ENCODE measurements at regions not wholly inside any gene's neighbourhood (a gene's known extent, or its start where the extent isn't known, plus 50 kb on each side); places are given as distances from the start of the nearest gene placed in this dataset.

GRCh38 chr9:13424204-13424603 is 144.7 kb upstream of the MPDZ start:
- Histone ChIP-seq H3K9me3 (ENCODE audit: control insufficient read depth in 2 of 2, low read length in 2 of 2) (no peaks in the 10 kb centered on the region), H3K27ac (ENCODE audit: insufficient read depth, low read length, poor library complexity, severe bottlenecking) (no peak overlapping the region), H3K27me3 (ENCODE audit: control insufficient read depth, insufficient read depth, low read length) (no peaks in the 10 kb centered on the region), H3K4me3 (ENCODE audit: low read depth, low read length) (no peak overlapping the region), H3K36me3 (ENCODE audit: control insufficient read depth, insufficient read depth, low read length) (no peaks in the 10 kb centered on the region), H3K4me1 (ENCODE audit: control insufficient read depth, insufficient read depth, low read length, poor library complexity, severe bottlenecking) (no peaks in the 10 kb centered on the region)
- no peak for DNase-seq
- no peaks in the 10 kb centered on the region for H3K27me3 Mint-ChIP-seq
- H3K27ac Mint-ChIP-seq = no peak overlapping the region
- peaks cover 0 to 3% (median 0%) of the 10 kb centered on the region in 7 donors for H3K9me3 Mint-ChIP-seq
- no peaks in the 10 kb centered on the region for H3K36me3 Mint-ChIP-seq
- no peak for ATAC-seq (ENCODE audit: low read depth in 2 of 2)
- no peaks in the 10 kb centered on the region for H3K4me1 Mint-ChIP-seq
- no peak overlapping the region for H3K4me3 Mint-ChIP-seq

GRCh38 chr9:13414349-13414748 is 134.9 kb upstream of the MPDZ start:
- Histone ChIP-seq H3K4me3 (ENCODE audit: low read depth, low read length) (no peak overlapping the region), H3K27ac (ENCODE audit: insufficient read depth, low read length, poor library complexity, severe bottlenecking) (no peak overlapping the region), H3K36me3 (ENCODE audit: control insufficient read depth, insufficient read depth, low read length) (no peaks in the 10 kb centered on the region), H3K4me1 (ENCODE audit: control insufficient read depth, insufficient read depth, low read length, poor library complexity, severe bottlenecking) (no peaks in the 10 kb centered on the region), H3K27me3 (ENCODE audit: control insufficient read depth, insufficient read depth, low read length) (no peaks in the 10 kb centered on the region), H3K9me3 (ENCODE audit: control insufficient read depth in 2 of 2, low read length in 2 of 2) (no peaks in the 10 kb centered on the region)
- Mint-ChIP-seq H3K4me1 (no peaks in the 10 kb centered on the region), H3K9me3 (peaks cover 0 to 10% (median 3%) of the 10 kb centered on the region in 7 donors), H3K36me3 (no peaks in the 10 kb centered on the region), H3K27me3 (no peaks in the 10 kb centered on the region), H3K27ac (no peak overlapping the region), H3K4me3 (no peak overlapping the region)
- no peak for DNase-seq
- ATAC-seq (ENCODE audit: low read depth in 2 of 2) = no peak

- Mint-ChIP-seq H3K9me3 (peaks cover 0 to 9% (median 2%) of the 10 kb centered on the region in 7 donors), H3K4me3 (no peak overlapping the region), H3K36me3 (no peaks in the 10 kb centered on the region), H3K27ac (no peak overlapping the region), H3K4me1 (no peaks in the 10 kb centered on the region), H3K27me3 (no peaks in the 10 kb centered on the region)
- no peak for DNase-seq
- no peak overlapping the region for H3K27ac ChIP-seq (ENCODE audit: insufficient read depth, low read length, poor library complexity, severe bottlenecking)
- no peaks in the 10 kb centered on the region for H3K36me3 ChIP-seq (ENCODE audit: control insufficient read depth, insufficient read depth, low read length)
- no peaks in the 10 kb centered on the region for H3K4me1 ChIP-seq (ENCODE audit: control insufficient read depth, insufficient read depth, low read length, poor library complexity, severe bottlenecking)
- no peak for ATAC-seq (ENCODE audit: low read depth in 2 of 2)
- no peak overlapping the region for H3K4me3 ChIP-seq (ENCODE audit: low read depth, low read length)
- H3K27me3 ChIP-seq (ENCODE audit: control insufficient read depth, insufficient read depth, low read length) = no peaks in the 10 kb centered on the region
- H3K9me3 ChIP-seq (ENCODE audit: control insufficient read depth in 2 of 2, low read length in 2 of 2) = no peaks in the 10 kb centered on the region
These were observed 132.8 kb upstream of the MPDZ start for GRCh38 chr9:13412331-13412730.

- no peaks in the 10 kb centered on the region for H3K36me3 Mint-ChIP-seq
These were observed 132.3 kb upstream of the MPDZ start for GRCh38 chr9:13411791-13412190.

GRCh38 chr9:13410566-13411031 is 131.1 kb upstream of the MPDZ start:
- no peak overlapping the region for H3K4me3 Mint-ChIP-seq
- no peaks in the 10 kb centered on the region for H3K36me3 Mint-ChIP-seq
- peaks cover 0 to 9% (median 2%) of the 10 kb centered on the region in 7 donors for H3K9me3 Mint-ChIP-seq
- no peaks in the 10 kb centered on the region for H3K4me1 Mint-ChIP-seq
- Histone ChIP-seq H3K27ac (ENCODE audit: insufficient read depth, low read length, poor library complexity, severe bottlenecking) (no peak overlapping the region), H3K4me1 (ENCODE audit: control insufficient read depth, insufficient read depth, low read length, poor library complexity, severe bottlenecking) (no peaks in the 10 kb centered on the region), H3K27me3 (ENCODE audit: control insufficient read depth, insufficient read depth, low read length) (no peaks in the 10 kb centered on the region), H3K4me3 (ENCODE audit: low read depth, low read length) (no peak overlapping the region), H3K36me3 (ENCODE audit: control insufficient read depth, insufficient read depth, low read length) (no peaks in the 10 kb centered on the region), H3K9me3 (ENCODE audit: control insufficient read depth in 2 of 2, low read length in 2 of 2) (no peaks in the 10 kb centered on the region)
- DNase-seq (no peak), ATAC-seq (ENCODE audit: low read depth in 2 of 2) (no peak)
- H3K27me3 Mint-ChIP-seq = no peaks in the 10 kb centered on the region
- H3K27ac Mint-ChIP-seq = no peak overlapping the region

More at GRCh38 chr9:13411791-13412190, 132.3 kb upstream of the MPDZ start:
- H3K9me3 Mint-ChIP-seq = peaks cover 0 to 9% (median 2%) of the 10 kb centered on the region in 7 donors
- no peaks in the 10 kb centered on the region for H3K4me1 ChIP-seq (ENCODE audit: control insufficient read depth, insufficient read depth, low read length, poor library complexity, severe bottlenecking)
- H3K4me1 Mint-ChIP-seq = no peaks in the 10 kb centered on the region
- H3K27ac ChIP-seq (ENCODE audit: insufficient read depth, low read length, poor library complexity, severe bottlenecking) = no peak overlapping the region
- H3K9me3 ChIP-seq (ENCODE audit: control insufficient read depth in 2 of 2, low read length in 2 of 2) = no peaks in the 10 kb centered on the region
- no peak overlapping the region for H3K4me3 ChIP-seq (ENCODE audit: low read depth, low read length)
- no peaks in the 10 kb centered on the region for H3K36me3 ChIP-seq (ENCODE audit: control insufficient read depth, insufficient read depth, low read length)
- DNase-seq = no peak
- no peak overlapping the region for H3K27ac Mint-ChIP-seq
- no peaks in the 10 kb centered on the region for H3K27me3 ChIP-seq (ENCODE audit: control insufficient read depth, insufficient read depth, low read length)
- no peaks in the 10 kb centered on the region for H3K27me3 Mint-ChIP-seq
- no peak for ATAC-seq (ENCODE audit: low read depth in 2 of 2)
- no peak overlapping the region for H3K4me3 Mint-ChIP-seq

GRCh38 chr9:13397661-13398060 is 118.2 kb upstream of the MPDZ start:
- Histone ChIP-seq H3K4me3 (ENCODE audit: low read depth, low read length) (no peak overlapping the region), H3K4me1 (ENCODE audit: control insufficient read depth, insufficient read depth, low read length, poor library complexity, severe bottlenecking) (no peaks in the 10 kb centered on the region), H3K9me3 (ENCODE audit: control insufficient read depth in 2 of 2, low read length in 2 of 2) (no peaks in the 10 kb centered on the region), H3K27me3 (ENCODE audit: control insufficient read depth, insufficient read depth, low read length) (no peaks in the 10 kb centered on the region), H3K36me3 (ENCODE audit: control insufficient read depth, insufficient read depth, low read length) (no peaks in the 10 kb centered on the region), H3K27ac (ENCODE audit: insufficient read depth, low read length, poor library complexity, severe bottlenecking) (no peak overlapping the region)
- no peaks in the 10 kb centered on the region for H3K4me1 Mint-ChIP-seq
- ATAC-seq (ENCODE audit: low read depth in 2 of 2) (no peak), DNase-seq (no peak)
- H3K4me3 Mint-ChIP-seq = no peak overlapping the region
- H3K27me3 Mint-ChIP-seq = no peaks in the 10 kb centered on the region
- H3K9me3 Mint-ChIP-seq = peaks cover 2 to 25% (median 4%) of the 10 kb centered on the region in 7 donors
- no peak overlapping the region for H3K27ac Mint-ChIP-seq
- no peaks in the 10 kb centered on the region for H3K36me3 Mint-ChIP-seq

- Mint-ChIP-seq H3K9me3 (peaks cover 2 to 28% (median 4%) of the 10 kb centered on the region in 7 donors), H3K27me3 (no peaks in the 10 kb centered on the region), H3K4me1 (no peaks in the 10 kb centered on the region), H3K36me3 (no peaks in the 10 kb centered on the region), H3K4me3 (no peak overlapping the region), H3K27ac (no peak overlapping the region)
- Histone ChIP-seq H3K36me3 (ENCODE audit: control insufficient read depth, insufficient read depth, low read length) (no peaks in the 10 kb centered on the region), H3K4me1 (ENCODE audit: control insufficient read depth, insufficient read depth, low read length, poor library complexity, severe bottlenecking) (no peaks in the 10 kb centered on the region), H3K27ac (ENCODE audit: insufficient read depth, low read length, poor library complexity, severe bottlenecking) (no peak overlapping the region), H3K4me3 (ENCODE audit: low read depth, low read length) (no peak overlapping the region), H3K27me3 (ENCODE audit: control insufficient read depth, insufficient read depth, low read length) (no peaks in the 10 kb centered on the region), H3K9me3 (ENCODE audit: control insufficient read depth in 2 of 2, low read length in 2 of 2) (no peaks in the 10 kb centered on the region)
- DNase-seq (no peak), ATAC-seq (ENCODE audit: low read depth in 2 of 2) (no peak)
These were observed 117.7 kb upstream of the MPDZ start for GRCh38 chr9:13397220-13397619.

GRCh38 chr9:13396418-13396817 is 116.9 kb upstream of the MPDZ start:
- DNase-seq (no peak), ATAC-seq (ENCODE audit: low read depth in 2 of 2) (no peak)
- no peaks in the 10 kb centered on the region for H3K9me3 ChIP-seq (ENCODE audit: control insufficient read depth in 2 of 2, low read length in 2 of 2)
- H3K36me3 ChIP-seq (ENCODE audit: control insufficient read depth, insufficient read depth, low read length) = no peaks in the 10 kb centered on the region
- no peaks in the 10 kb centered on the region for H3K27me3 Mint-ChIP-seq
- H3K27ac ChIP-seq (ENCODE audit: insufficient read depth, low read length, poor library complexity, severe bottlenecking) = no peak overlapping the region
- no peaks in the 10 kb centered on the region for H3K4me1 ChIP-seq (ENCODE audit: control insufficient read depth, insufficient read depth, low read length, poor library complexity, severe bottlenecking)
- H3K4me3 Mint-ChIP-seq = no peak overlapping the region
- no peak overlapping the region for H3K27ac Mint-ChIP-seq
- no peaks in the 10 kb centered on the region for H3K4me1 Mint-ChIP-seq
- H3K4me3 ChIP-seq (ENCODE audit: low read depth, low read length) = no peak overlapping the region
- H3K9me3 Mint-ChIP-seq = peaks cover 2 to 36% (median 6%) of the 10 kb centered on the region in 7 donors
- H3K27me3 ChIP-seq (ENCODE audit: control insufficient read depth, insufficient read depth, low read length) = no peaks in the 10 kb centered on the region
- no peaks in the 10 kb centered on the region for H3K36me3 Mint-ChIP-seq

Data from CD4-positive, CD25-positive, alpha-beta regulatory T cell (primary cell).